Testis (tissue), 2 donors: ENCODE measurements at regions not wholly inside any gene's neighbourhood (a gene's known extent, or its start where the extent isn't known, plus 50 kb on each side); places are given as distances from the start of the nearest gene placed in this dataset.

ENCODE experiments used
- CTCF ChIP-seq, 3 experiments: fragments of 450-650 bp in 2 of 3; fragments of 200-600 bp in 1 of 3; sonication (generic) in 1 of 3; IDR thresholded peaks; one replicate each; pipeline ENCODE4 v1.5.1; 2016 to 2019; ENCODE audit warnings: antibody characterized with exemption in 3 of 3, mild to moderate bottlenecking in 2 of 3, moderate library complexity in 1 of 3
- POLR2A ChIP-seq: fragments of 450-650 bp; IDR thresholded peaks from one replicate; pipeline ENCODE4 v1.6.1; 2017; ENCODE audit warnings: antibody characterized with exemption, mild to moderate bottlenecking, moderate library complexity

- TF ChIP-seq CTCF (IDR thresholded peaks at IDR 0.05) (no peak), POLR2A (no peak)
These were observed 532.2 kb upstream of the CNTNAP2 start for GRCh38 chr7:145584401-145584800.
